ENCODE measurements at regions not wholly inside any gene's neighbourhood (a gene's known extent, or its start where the extent isn't known, plus 50 kb on each side); places are given as distances from the start of the nearest gene placed in this dataset.

GRCh38 chr6:54775576-54775975 lies 71.0 kb upstream of the FAM83B start:
- TF ChIP-seq ZFX (IDR thresholded peaks at IDR 0.05; ENCODE audit: borderline replicate concordance) (no peak), CTCF (IDR thresholded peaks at IDR 0.05) (no peak)
- H3K27ac ChIP-seq: no peak overlapping the region

GRCh38 chr6:54776891-54777290 lies 69.7 kb upstream of the FAM83B start:
- H3K27ac ChIP-seq: no peak overlapping the region
- TF ChIP-seq ZFX (IDR thresholded peaks at IDR 0.05; ENCODE audit: borderline replicate concordance): no peak
- no peak for TF ChIP-seq CTCF (IDR thresholded peaks at IDR 0.05)

- TF ChIP-seq CTCF (IDR thresholded peaks at IDR 0.05): no peak
- TF ChIP-seq ZFX (IDR thresholded peaks at IDR 0.05; ENCODE audit: borderline replicate concordance): no peak
Observed at GRCh38 chr6:54778731-54779130, 67.8 kb upstream of the FAM83B start.

GRCh38 chr6:54784011-54784410 lies 62.6 kb upstream of the FAM83B start:
- H3K27ac ChIP-seq: no peak overlapping the region
- TF ChIP-seq CTCF (IDR thresholded peaks at IDR 0.05) (no peak), ZFX (IDR thresholded peaks at IDR 0.05; ENCODE audit: borderline replicate concordance) (no peak)

More at GRCh38 chr6:54778731-54779130, 67.8 kb upstream of the FAM83B start:
- H3K27ac ChIP-seq: no peak overlapping the region

GRCh38 chr6:54786154-54786553 lies 60.4 kb upstream of the FAM83B start:
- TF ChIP-seq CTCF (IDR thresholded peaks at IDR 0.05) (no peak), ZFX (IDR thresholded peaks at IDR 0.05; ENCODE audit: borderline replicate concordance) (no peak)
- no peak overlapping the region for H3K27ac ChIP-seq

GRCh38 chr6:54787825-54788224 lies 58.7 kb upstream of the FAM83B start:
- TF ChIP-seq CTCF (IDR thresholded peaks at IDR 0.05) (no peak), ZFX (IDR thresholded peaks at IDR 0.05; ENCODE audit: borderline replicate concordance) (no peak)
- H3K27ac ChIP-seq: no peak overlapping the region

Measured in 22Rv1 (cell line).